SK-N-SH (cell line): ENCODE measurements at regions not wholly inside any gene's neighbourhood (a gene's known extent, or its start where the extent isn't known, plus 50 kb on each side); places are given as distances from the start of the nearest gene placed in this dataset.

Source experiments
- CHD2 ChIP-seq: fragments of 150-350 bp; IDR thresholded peaks from 2 replicates; pipeline ENCODE4 v1.6.1; 2018; ENCODE audit warnings: low read length; ENCODE audit not compliant: partially characterized antibody
- CTCF ChIP-seq: fragments of 200-600 bp; sonication (generic); IDR thresholded peaks from 2 replicates; pipeline ENCODE4 v1.6.1; 2017; ENCODE audit warnings: antibody characterized with exemption, mild to moderate bottlenecking, moderate library complexity
- POLR2AphosphoS5 ChIP-seq: IDR thresholded peaks from 2 replicates; pipeline ENCODE4 v1.6.1; 2012; ENCODE audit warnings: low read depth, low read length
- RFX5 ChIP-seq: IDR thresholded peaks from 2 replicates; pipeline ENCODE4 v1.6.1; 2012; ENCODE audit warnings: mild to moderate bottlenecking, improper control_type of control experiment, low read length
- TAF1 ChIP-seq: IDR thresholded peaks from 2 replicates; pipeline ENCODE4 v1.6.1; 2012; ENCODE audit warnings: low read depth, mild to moderate bottlenecking, low read length, moderate library complexity, borderline replicate concordance

DNA sequence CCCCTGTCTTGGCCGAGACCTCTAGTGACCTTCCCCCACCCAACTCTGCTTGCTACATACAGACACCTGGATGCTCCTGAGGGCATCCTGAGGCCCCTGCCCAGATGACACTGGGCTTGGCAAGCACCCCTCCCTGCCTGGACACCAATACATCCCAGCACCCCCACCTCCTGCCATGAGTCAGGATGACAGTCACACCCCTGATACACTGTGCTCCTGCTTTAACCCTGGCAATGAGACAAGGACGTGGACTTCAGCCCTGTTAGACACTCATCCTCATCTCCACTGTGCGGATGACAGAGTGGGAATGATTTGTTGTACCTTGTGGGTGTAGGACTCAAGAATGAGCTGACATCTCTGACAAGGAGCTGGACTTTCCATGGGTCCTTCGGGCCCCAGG, 186.3 kb upstream of the ADCY1 start:
- TF ChIP-seq CTCF (no peak), POLR2AphosphoS5 (no peak), CHD2 (no peak), RFX5 (no peak), TAF1 (no peak)
